Inflammatory macrophage (primary cell): ENCODE measurements at regions not wholly inside any gene's neighbourhood (a gene's known extent, or its start where the extent isn't known, plus 50 kb on each side); places are given as distances from the start of the nearest gene placed in this dataset.
"Not testable (repeated sequence)": the region's sequence is repeated elsewhere in the genome, so short reads cannot be mapped to it uniquely, and the experiment has no call there.

ENCODE experiments used
- DNase-seq, 2 donors: peaks; one replicate each; pipeline ENCODE4 v3.0.0-alpha.2; 2020 to 2022

- no peak for DNase-seq
Observed at GRCh38 chr3:82496890-82497560, 735.6 kb upstream of the GBE1 start.

- DNase-seq: no peak
Observed at GRCh38 chr3:82495655-82496054, 734.2 kb upstream of the GBE1 start.

- DNase-seq: no peak
Observed at GRCh38 chr3:82494977-82495489, 733.6 kb upstream of the GBE1 start.

- no peak for DNase-seq
Observed at GRCh38 chr3:82493858-82494257, 732.4 kb upstream of the GBE1 start.

GRCh38 chr3:82475306-82475705 is 713.9 kb upstream of the GBE1 start:
- DNase-seq: no peak

- DNase-seq: no peak
Observed at GRCh38 chr3:82474711-82475110, 713.3 kb upstream of the GBE1 start.

- DNase-seq: no peak
Observed at GRCh38 chr3:82473864-82474541, 712.6 kb upstream of the GBE1 start.

GRCh38 chr3:82467051-82467450 is 705.6 kb upstream of the GBE1 start:
- no peak for DNase-seq

GRCh38 chr3:82462977-82463376 is 701.5 kb upstream of the GBE1 start:
- no peak for DNase-seq

GRCh38 chr3:82461049-82461889 is 699.8 kb upstream of the GBE1 start:
- no peak for DNase-seq

GRCh38 chr3:82448320-82448719 is 686.9 kb upstream of the GBE1 start:
- no peak for DNase-seq

GRCh38 chr3:82428821-82429220 is 667.4 kb upstream of the GBE1 start:
- not testable (repeated sequence) for DNase-seq

GRCh38 chr3:82424031-82424339 is 662.5 kb upstream of the GBE1 start:
- DNase-seq: no peak

- DNase-seq: no peak
Observed at GRCh38 chr3:82423268-82424030, 662.0 kb upstream of the GBE1 start.

GRCh38 chr3:82416830-82417229 is 655.4 kb upstream of the GBE1 start:
- DNase-seq: no peak

GRCh38 chr3:82416349-82416748 is 654.9 kb upstream of the GBE1 start:
- DNase-seq: no peak

- DNase-seq: no peak
Observed at GRCh38 chr3:82413171-82413570, 651.7 kb upstream of the GBE1 start.

- no peak for DNase-seq
Observed at GRCh38 chr3:82410366-82410765, 648.9 kb upstream of the GBE1 start.

- DNase-seq: no peak
Observed at GRCh38 chr3:82409842-82410241, 648.4 kb upstream of the GBE1 start.

GRCh38 chr3:82392203-82392775 is 630.8 kb upstream of the GBE1 start:
- no peak for DNase-seq

- DNase-seq: no peak
Observed at GRCh38 chr3:82390868-82391267, 629.4 kb upstream of the GBE1 start.

GRCh38 chr3:82386647-82387046 is 625.2 kb upstream of the GBE1 start:
- DNase-seq: no peak
